ENCODE measurements at regions not wholly inside any gene's neighbourhood (a gene's known extent, or its start where the extent isn't known, plus 50 kb on each side); places are given as distances from the start of the nearest gene placed in this dataset.

DNA sequence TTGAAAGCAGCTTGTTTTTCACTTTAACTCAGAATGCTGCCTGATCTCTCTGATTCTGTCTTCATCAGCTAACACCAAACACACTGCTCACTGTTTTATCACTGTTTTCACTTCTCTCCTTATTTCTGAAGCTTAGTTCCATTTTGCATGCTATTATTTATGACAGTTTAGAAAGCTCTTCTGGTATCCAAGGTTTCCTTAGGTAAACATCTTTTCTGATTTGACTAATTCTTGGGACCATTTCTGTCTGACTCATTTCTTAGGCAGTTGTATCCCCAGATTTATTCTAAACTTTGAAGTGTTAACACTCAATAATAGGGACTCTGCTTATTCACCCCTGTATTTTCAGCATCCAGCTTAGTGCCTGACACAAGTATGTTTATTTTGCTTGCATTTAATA lies 167.7 kb downstream of the BCHE start:
- TF ChIP-seq, protein P1, sequence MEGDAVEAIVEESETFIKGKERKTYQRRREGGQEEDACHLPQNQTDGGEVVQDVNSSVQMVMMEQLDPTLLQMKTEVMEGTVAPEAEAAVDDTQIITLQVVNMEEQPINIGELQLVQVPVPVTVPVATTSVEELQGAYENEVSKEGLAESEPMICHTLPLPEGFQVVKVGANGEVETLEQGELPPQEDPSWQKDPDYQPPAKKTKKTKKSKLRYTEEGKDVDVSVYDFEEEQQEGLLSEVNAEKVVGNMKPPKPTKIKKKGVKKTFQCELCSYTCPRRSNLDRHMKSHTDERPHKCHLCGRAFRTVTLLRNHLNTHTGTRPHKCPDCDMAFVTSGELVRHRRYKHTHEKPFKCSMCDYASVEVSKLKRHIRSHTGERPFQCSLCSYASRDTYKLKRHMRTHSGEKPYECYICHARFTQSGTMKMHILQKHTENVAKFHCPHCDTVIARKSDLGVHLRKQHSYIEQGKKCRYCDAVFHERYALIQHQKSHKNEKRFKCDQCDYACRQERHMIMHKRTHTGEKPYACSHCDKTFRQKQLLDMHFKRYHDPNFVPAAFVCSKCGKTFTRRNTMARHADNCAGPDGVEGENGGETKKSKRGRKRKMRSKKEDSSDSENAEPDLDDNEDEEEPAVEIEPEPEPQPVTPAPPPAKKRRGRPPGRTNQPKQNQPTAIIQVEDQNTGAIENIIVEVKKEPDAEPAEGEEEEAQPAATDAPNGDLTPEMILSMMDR (IDR thresholded peaks at IDR 0.05; ENCODE audit: low read depth, low read length): no peak
- TF ChIP-seq EZH2phosphoT487 (IDR thresholded peaks at IDR 0.05; ENCODE audit: low read depth): no peak

All from OCI-LY3 (cell line).